Retinal pigment epithelial cell (primary cell): ENCODE measurements at regions not wholly inside any gene's neighbourhood (a gene's known extent, or its start where the extent isn't known, plus 50 kb on each side); places are given as distances from the start of the nearest gene placed in this dataset.

Experiments used
- DNase-seq: peaks from one replicate; pipeline ENCODE4 v3.0.0-alpha.2; 2010; ENCODE audit warnings: low read depth
- H3K4me3 ChIP-seq: 2 replicates; pipeline ENCODE4 v1.5.1; 2011; ENCODE audit warnings: mild to moderate bottlenecking, low read length, control low read depth, moderate library complexity
- TF ChIP-seq, protein P1 (sequence below): conservative IDR thresholded peaks from 2 replicates; pipeline ENCODE4 v1.5.1; 2011; ENCODE audit warnings: low read depth, low read length, control low read depth, inconsistent platforms

DNA sequence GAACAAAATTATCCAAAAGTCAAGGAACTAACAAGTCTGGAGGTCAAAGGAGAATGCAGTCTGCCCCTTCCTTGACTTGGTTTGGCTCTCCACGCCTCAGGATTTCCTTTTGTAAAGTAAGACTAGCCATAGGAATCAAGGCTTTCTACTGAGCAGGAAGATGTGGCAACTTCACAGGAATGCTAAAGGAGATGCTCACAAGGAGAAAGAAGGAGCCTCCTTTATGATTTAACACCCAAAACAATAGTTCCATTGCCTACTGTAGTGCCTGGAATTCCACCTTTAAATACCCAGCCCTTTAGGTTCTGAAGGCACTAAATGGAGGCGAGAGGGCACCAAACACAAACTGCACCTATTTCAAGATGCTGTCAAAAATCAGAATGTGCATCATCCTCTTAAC, 176.3 kb upstream of the NFIA start:
- TF ChIP-seq, protein P1, sequence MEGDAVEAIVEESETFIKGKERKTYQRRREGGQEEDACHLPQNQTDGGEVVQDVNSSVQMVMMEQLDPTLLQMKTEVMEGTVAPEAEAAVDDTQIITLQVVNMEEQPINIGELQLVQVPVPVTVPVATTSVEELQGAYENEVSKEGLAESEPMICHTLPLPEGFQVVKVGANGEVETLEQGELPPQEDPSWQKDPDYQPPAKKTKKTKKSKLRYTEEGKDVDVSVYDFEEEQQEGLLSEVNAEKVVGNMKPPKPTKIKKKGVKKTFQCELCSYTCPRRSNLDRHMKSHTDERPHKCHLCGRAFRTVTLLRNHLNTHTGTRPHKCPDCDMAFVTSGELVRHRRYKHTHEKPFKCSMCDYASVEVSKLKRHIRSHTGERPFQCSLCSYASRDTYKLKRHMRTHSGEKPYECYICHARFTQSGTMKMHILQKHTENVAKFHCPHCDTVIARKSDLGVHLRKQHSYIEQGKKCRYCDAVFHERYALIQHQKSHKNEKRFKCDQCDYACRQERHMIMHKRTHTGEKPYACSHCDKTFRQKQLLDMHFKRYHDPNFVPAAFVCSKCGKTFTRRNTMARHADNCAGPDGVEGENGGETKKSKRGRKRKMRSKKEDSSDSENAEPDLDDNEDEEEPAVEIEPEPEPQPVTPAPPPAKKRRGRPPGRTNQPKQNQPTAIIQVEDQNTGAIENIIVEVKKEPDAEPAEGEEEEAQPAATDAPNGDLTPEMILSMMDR = no peak
- H3K4me3 ChIP-seq = no peak overlapping the region
- DNase-seq = no peak

DNA sequence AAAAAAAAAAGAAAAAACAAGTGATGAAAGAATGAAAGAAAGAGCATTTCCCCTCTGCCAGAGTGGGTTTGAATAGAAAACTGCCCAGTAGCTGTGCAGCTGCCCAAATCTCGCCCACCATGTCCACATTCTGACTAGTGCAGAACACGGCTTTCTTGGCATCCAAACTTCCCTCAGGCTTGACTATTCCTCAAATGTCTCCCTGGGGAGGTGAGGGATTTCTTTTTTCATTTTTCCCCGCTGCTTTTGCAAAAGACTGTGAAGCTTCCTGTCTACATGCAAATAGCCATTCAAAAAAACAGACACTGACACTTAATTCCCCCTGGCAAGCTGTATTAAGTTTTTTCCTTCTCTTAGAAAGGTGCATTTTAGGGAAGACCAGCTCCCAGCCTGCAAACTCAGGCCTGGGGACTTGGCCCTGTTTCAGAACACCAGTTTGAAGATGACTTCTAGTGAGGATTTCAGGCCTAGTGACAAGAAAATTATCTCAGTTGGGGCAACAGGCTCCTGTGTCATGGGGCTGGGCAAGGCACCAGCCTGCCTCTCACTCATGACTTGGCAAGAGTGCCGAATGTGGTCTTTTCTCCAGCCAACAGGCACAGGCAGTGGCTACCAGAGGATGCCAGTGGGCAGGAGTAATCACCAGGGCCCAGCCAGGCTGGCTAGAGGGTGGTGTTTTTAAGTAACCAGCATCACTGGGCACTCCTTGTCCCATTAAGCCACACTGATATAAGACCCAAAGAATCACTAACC, 178.1 kb upstream of the NFIA start:
- TF ChIP-seq, protein P1 = no peak
- DNase-seq = no peak
- H3K4me3 ChIP-seq = no peak overlapping the region

DNA sequence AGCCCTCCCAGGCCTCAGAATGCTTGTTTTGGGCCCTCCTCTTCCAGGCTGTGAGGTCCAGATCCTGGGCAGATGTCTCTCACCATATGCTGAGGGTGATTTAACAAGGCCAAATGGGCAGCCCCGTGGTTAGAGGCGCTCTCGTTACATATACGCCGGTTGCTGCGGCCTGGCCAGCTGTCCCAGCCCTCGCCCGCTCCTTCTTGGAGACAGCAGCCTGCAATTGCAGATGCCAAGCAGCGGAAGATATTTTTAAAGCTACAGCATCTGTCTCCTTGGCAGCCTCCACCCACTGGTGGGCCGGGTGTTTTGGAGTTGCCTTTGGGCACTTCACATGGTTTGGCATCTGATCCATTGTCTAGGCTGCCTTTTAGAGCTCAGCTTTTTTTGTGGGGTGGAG, 178.8 kb upstream of the NFIA start:
- no peak for DNase-seq
- TF ChIP-seq, protein P1 = no peak
- H3K4me3 ChIP-seq = no peak overlapping the region

DNA sequence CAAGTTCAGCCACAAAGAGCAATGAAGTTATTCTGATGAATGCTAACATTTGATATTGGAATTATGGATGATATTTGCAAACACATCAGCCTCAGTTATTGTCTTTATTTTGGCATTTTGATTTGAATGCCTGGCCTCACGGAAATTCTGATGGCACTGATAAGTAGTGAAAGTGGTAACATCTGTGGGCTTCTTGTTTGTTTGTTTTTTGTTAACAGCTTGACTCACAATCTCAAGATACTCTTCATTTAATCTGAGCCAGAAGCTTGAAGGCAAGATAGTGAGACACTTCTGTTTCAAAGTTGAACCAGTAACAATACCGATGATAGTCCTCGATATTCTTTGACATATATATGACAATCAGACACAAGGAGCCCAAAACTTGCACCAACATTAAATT, 182.9 kb upstream of the NFIA start:
- no peak overlapping the region for H3K4me3 ChIP-seq
- DNase-seq = no peak
- TF ChIP-seq, protein P1 = no peak

DNA sequence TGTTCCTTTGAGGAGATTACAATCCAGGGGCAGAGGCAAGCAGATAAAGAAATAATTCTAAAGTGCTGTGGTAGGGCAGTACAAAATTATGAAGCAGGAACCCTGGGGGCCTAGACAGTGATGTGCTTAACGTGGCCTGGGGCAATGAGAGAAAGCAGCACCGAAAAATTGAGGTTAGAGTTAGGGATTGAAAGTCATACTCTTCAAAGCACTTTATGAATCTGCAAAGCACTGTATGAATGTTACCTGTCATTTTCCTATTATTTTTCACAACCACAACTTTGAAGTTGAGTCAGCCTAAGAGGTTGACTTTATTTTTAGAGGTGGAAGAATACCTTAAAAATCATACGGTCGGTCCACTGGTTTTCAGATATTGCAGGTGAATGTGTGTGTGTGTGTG, 183.4 kb upstream of the NFIA start:
- no peak overlapping the region for H3K4me3 ChIP-seq
- no peak for DNase-seq
- TF ChIP-seq, protein P1 = no peak

DNA sequence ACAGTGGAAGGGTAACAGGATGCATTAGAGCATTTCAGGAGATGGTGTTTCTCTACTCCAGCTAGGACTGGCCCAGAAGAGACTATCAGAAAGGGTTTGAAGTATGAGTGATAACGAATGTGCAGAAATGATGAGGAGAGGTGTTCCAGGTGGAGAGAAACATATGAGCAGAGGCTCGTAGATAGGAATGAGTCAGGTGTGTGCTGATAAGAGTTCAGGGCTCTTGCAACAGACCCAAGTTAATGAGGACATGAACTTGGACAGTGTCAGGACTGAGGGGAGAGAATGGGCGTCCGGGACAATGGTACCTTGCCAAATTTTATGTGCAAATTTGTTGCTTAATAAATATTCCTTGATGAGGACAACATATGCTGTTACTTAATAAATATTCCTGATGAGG, 183.9 kb upstream of the NFIA start:
- DNase-seq = no peak
- TF ChIP-seq, protein P1 = no peak
- H3K4me3 ChIP-seq = no peak overlapping the region

DNA sequence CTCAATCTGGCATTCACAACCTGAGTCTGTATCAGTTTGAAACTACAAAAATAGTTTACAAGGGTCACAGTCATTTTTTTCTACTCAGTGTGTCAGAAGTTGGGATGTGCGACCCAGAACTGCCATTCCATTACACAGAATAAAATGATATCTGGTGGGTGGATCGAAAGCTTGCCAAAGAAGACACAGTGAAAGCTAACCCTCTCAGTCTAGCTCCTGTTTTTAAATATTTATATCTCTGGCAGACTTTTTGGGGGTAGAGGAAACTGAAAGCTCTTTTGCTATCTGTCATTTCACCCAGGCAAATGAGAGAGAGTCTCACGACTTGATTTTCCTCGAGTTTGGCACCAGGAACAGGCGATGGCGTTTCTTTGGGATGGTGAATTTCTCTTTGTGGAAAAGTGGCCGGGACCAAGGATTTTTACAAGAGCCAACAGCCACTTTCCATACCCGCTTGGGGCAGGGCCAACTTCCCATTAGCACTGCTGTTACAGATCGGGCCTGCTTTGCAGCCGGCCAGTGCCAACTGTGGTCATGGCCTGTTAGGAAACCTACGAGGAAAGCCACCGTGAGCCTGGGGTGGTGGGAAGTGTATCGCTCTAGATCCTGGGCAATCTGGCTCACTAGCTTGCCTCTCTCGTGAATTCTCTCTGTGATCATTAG, 185.5 kb upstream of the NFIA start:
- DNase-seq = no peak
- H3K4me3 ChIP-seq = no peak overlapping the region
- TF ChIP-seq, protein P1 = no peak
